WTC11 (cell line): ENCODE measurements at regions not wholly inside any gene's neighbourhood (a gene's known extent, or its start where the extent isn't known, plus 50 kb on each side); places are given as distances from the start of the nearest gene placed in this dataset.

Source experiments
- ATAC-seq: fragments of 200-7000 bp; cut with Tn5 transposase; 2 replicates; pipeline ENCODE4 v1.10.0; 2021; ENCODE audit warnings: mild to moderate bottlenecking, moderate library complexity
- CTCF ChIA-PET: fragments of 300-600 bp; sonication (Branson Sonifier 250); formaldehyde crosslinking; loops from one replicate; lab custom pipeline; 2021; ENCODE audit warnings: antibody characterized with exemption; lab: Charles Lee
- POLR2A ChIA-PET: fragments of 350-600 bp; sonication (Branson Sonifier 250); formaldehyde crosslinking; loops from one replicate; lab custom pipeline; 2021; ENCODE audit warnings: antibody characterized with exemption; lab: Charles Lee
- DNase-seq: peaks from one replicate; pipeline ENCODE4 v3.0.0; 2021; ENCODE audit warnings: low spot score
- H3K27ac Mint-ChIP-seq: 2 replicates; pipeline ENCODE4 v1.8.0; 2021; ENCODE audit warnings: mixed read lengths
- H3K27me3 Mint-ChIP-seq: 2 replicates; pipeline ENCODE4 v1.8.0; 2021; ENCODE audit warnings: low read depth, mild to moderate bottlenecking, moderate library complexity, mixed read lengths
- H3K36me3 Mint-ChIP-seq: 2 replicates; pipeline ENCODE4 v1.8.0; 2021; ENCODE audit warnings: mixed read lengths
- H3K4me1 Mint-ChIP-seq: 2 replicates; pipeline ENCODE4 v1.8.0; 2022; ENCODE audit warnings: mixed read lengths
- H3K4me3 Mint-ChIP-seq: 2 replicates; pipeline ENCODE4 v1.8.0; 2021; ENCODE audit warnings: mild to moderate bottlenecking, moderate library complexity, mixed read lengths
- H3K9me3 Mint-ChIP-seq: 2 replicates; pipeline ENCODE4 v1.8.0; 2021; ENCODE audit warnings: mixed read lengths
- CREB1 ChIP-seq: sonication (generic); formaldehyde crosslinking; IDR thresholded peaks from 2 replicates; pipeline ENCODE4 v1.8.0; 2023; ENCODE audit warnings: mild to moderate bottlenecking, missing genetic modification reagents
- E2F1 ChIP-seq: sonication (generic); formaldehyde crosslinking; IDR thresholded peaks from 2 replicates; pipeline ENCODE4 v1.8.0; 2022; ENCODE audit warnings: mild to moderate bottlenecking, missing genetic modification reagents
- E2F4 ChIP-seq: sonication (generic); formaldehyde crosslinking; IDR thresholded peaks from 2 replicates; pipeline ENCODE4 v1.8.1; 2022; ENCODE audit warnings: low read depth, mild to moderate bottlenecking, moderate library complexity, missing genetic modification reagents, borderline replicate concordance
- ERG ChIP-seq: fragments of 250-450 bp; sonication (Bioruptor Pico); IDR thresholded peaks from 2 replicates; pipeline ENCODE4 v1.8.0; 2021; ENCODE audit warnings: mild to moderate bottlenecking
- GRHL2 ChIP-seq: fragments of 250-450 bp; sonication (Bioruptor Pico); IDR thresholded peaks from 2 replicates; pipeline ENCODE4 v1.8.0; 2022; ENCODE audit warnings: mild to moderate bottlenecking, moderate library complexity; ENCODE audit not compliant: insufficient replicate concordance, severe bottlenecking
- IRF2 ChIP-seq: sonication (generic); formaldehyde crosslinking; IDR thresholded peaks from 2 replicates; pipeline ENCODE4 v1.8.0; 2022; ENCODE audit warnings: low read depth, missing genetic modification reagents, borderline replicate concordance
- NR3C1 ChIP-seq: sonication (generic); formaldehyde crosslinking; conservative IDR thresholded peaks from 2 replicates; pipeline ENCODE4 v1.8.1; 2023; ENCODE audit warnings: low read depth, mild to moderate bottlenecking, missing genetic modification reagents
- SP1 ChIP-seq: sonication (generic); formaldehyde crosslinking; conservative IDR thresholded peaks from 2 replicates; pipeline ENCODE4 v1.8.1; 2022; ENCODE audit warnings: missing genetic modification reagents
- ZBTB21 ChIP-seq: sonication (generic); formaldehyde crosslinking; IDR thresholded peaks from 2 replicates; pipeline ENCODE4 v1.8.1; 2023; ENCODE audit warnings: mild to moderate bottlenecking, missing genetic modification reagents, borderline replicate concordance
- ZNF219 ChIP-seq: sonication (generic); formaldehyde crosslinking; IDR thresholded peaks from 2 replicates; pipeline ENCODE4 v1.8.0; 2023; ENCODE audit warnings: missing genetic modification reagents, mild to moderate bottlenecking, borderline replicate concordance
- ZNF416 ChIP-seq: fragments of 250-450 bp; sonication (Bioruptor Pico); IDR thresholded peaks from 2 replicates; pipeline ENCODE4 v1.9.0; 2021; ENCODE audit warnings: mild to moderate bottlenecking, inconsistent platforms
- ZNF532 ChIP-seq: fragments of 250-450 bp; sonication (Bioruptor Pico); IDR thresholded peaks from 2 replicates; pipeline ENCODE4 v1.9.0; 2021; ENCODE audit warnings: mild to moderate bottlenecking, borderline replicate concordance
- TF ChIP-seq, protein P1 (sequence below): sonication (generic); formaldehyde crosslinking; IDR thresholded peaks from 2 replicates; pipeline ENCODE4 v1.8.1; 2023; ENCODE audit warnings: mild to moderate bottlenecking, missing genetic modification reagents, moderate library complexity
- TF ChIP-seq, protein P2 (sequence below): sonication (generic); formaldehyde crosslinking; IDR thresholded peaks from 2 replicates; pipeline ENCODE4 v1.8.0; 2022; ENCODE audit warnings: mild to moderate bottlenecking, missing genetic modification reagents
- TF ChIP-seq, protein P3 (sequence below): fragments of 250-450 bp; sonication (Bioruptor Pico); IDR thresholded peaks from 2 replicates; pipeline ENCODE4 v1.9.0; 2021; ENCODE audit warnings: moderate library complexity, mild to moderate bottlenecking, inconsistent platforms, borderline replicate concordance

DNA sequence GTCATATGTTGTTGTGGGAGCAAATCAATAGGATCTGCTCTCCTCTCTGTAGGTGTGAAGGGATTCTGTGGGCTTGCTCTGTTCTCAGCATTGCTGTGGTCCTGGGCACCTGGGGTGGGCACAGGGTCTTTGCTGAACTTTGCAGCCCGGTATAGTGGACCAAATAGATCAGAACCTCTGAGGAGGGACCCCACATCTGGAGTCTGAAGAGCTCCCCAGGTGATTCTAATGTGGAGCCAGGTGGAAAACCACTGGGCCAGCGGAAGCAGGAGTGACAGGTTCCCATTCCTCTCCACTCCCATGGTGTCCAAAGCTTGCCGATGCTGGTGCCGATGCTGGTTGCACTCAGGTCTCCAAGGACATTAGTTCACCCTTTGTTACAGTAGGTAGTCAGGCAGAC lies 257.2 kb downstream of the GLRX3 start:
- peaks cover 90% of the 10 kb centered on the region for H3K9me3 Mint-ChIP-seq
- ChIA-PET POLR2A (no interaction called here), CTCF (no interaction called here)
- peaks cover 17% of the 10 kb centered on the region for H3K27me3 Mint-ChIP-seq
- H3K4me1 Mint-ChIP-seq = no peaks in the 10 kb centered on the region
- no peak for TF ChIP-seq NR3C1 (CRISPR knock-in tag)
- H3K36me3 Mint-ChIP-seq = peaks cover 81% of the 10 kb centered on the region
- no peak overlapping the region for H3K27ac Mint-ChIP-seq
- H3K4me3 Mint-ChIP-seq = no peak overlapping the region
- no peak for DNase-seq
- ATAC-seq = no peak

DNA sequence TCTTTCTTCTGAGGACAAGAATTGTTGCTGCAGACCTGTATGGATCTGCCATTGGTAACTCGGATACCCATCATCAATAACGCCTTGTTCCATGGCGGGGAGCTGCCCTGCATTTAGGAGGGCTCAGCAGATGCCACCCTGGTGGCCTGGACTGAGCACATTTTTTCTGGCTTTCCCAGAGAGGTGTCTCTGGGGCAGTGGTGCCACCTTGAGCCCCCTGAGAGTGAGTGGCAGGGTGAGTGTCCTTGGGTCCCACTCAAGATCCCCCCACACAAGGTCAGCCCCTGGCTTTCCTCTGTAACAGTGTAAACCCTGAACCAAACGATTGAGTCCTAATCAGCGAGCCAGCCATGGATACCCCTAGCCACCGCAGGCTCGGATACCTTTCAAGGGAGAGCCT lies 258.6 kb downstream of the GLRX3 start:
- H3K4me3 Mint-ChIP-seq = no peak overlapping the region
- POLR2A ChIA-PET = no interaction called here
- peaks cover 17% of the 10 kb centered on the region for H3K27me3 Mint-ChIP-seq
- no peaks in the 10 kb centered on the region for H3K4me1 Mint-ChIP-seq
- no peak overlapping the region for H3K27ac Mint-ChIP-seq
- peaks cover 87% of the 10 kb centered on the region for H3K36me3 Mint-ChIP-seq
- DNase-seq (no peak), ATAC-seq (no peak)
- TF ChIP-seq, protein P1, sequence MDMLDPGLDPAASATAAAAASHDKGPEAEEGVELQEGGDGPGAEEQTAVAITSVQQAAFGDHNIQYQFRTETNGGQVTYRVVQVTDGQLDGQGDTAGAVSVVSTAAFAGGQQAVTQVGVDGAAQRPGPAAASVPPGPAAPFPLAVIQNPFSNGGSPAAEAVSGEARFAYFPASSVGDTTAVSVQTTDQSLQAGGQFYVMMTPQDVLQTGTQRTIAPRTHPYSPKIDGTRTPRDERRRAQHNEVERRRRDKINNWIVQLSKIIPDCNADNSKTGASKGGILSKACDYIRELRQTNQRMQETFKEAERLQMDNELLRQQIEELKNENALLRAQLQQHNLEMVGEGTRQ (CRISPR knock-in tag) = no peak
- TF ChIP-seq GRHL2 (CRISPR knock-in tag) (no peak), E2F1 (no peak), ZBTB21 (CRISPR knock-in tag) (no peak)
- TF ChIP-seq, protein P2, sequence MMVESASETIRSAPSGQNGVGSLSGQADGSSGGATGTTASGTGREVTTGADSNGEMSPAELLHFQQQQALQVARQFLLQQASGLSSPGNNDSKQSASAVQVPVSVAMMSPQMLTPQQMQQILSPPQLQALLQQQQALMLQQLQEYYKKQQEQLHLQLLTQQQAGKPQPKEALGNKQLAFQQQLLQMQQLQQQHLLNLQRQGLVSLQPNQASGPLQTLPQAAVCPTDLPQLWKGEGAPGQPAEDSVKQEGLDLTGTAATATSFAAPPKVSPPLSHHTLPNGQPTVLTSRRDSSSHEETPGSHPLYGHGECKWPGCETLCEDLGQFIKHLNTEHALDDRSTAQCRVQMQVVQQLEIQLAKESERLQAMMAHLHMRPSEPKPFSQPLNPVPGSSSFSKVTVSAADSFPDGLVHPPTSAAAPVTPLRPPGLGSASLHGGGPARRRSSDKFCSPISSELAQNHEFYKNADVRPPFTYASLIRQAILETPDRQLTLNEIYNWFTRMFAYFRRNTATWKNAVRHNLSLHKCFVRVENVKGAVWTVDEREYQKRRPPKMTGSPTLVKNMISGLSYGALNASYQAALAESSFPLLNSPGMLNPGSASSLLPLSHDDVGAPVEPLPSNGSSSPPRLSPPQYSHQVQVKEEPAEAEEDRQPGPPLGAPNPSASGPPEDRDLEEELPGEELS (CRISPR knock-in tag) = no peak
- CTCF ChIA-PET = no interaction called here
- peaks cover 93% of the 10 kb centered on the region for H3K9me3 Mint-ChIP-seq

- no peak overlapping the region for H3K4me3 Mint-ChIP-seq
- TF ChIP-seq, protein P3, sequence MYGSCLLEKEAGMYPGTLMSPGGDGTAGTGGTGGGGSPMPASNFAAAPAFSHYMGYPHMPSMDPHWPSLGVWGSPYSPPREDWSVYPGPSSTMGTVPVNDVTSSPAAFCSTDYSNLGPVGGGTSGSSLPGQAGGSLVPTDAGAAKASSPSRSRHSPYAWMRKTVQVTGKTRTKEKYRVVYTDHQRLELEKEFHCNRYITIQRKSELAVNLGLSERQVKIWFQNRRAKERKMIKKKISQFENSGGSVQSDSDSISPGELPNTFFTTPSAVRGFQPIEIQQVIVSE = no peak
- TF ChIP-seq ZNF532 (CRISPR knock-in tag) (no peak), IRF2 (no peak), CREB1 (CRISPR knock-in tag) (no peak), ZNF219 (CRISPR knock-in tag) (no peak), ERG (CRISPR knock-in tag) (no peak), SP1 (CRISPR knock-in tag) (no peak), E2F4 (no peak), E2F1 (no peak), ZNF416 (CRISPR knock-in tag) (no peak)
- TF ChIP-seq, all 79 proteins: peak for 0
- ATAC-seq (no peak), DNase-seq (no peak)
- H3K9me3 Mint-ChIP-seq = peaks cover 90% of the 10 kb centered on the region
- POLR2A ChIA-PET = no interaction called here
- H3K27me3 Mint-ChIP-seq = peaks cover 16% of the 10 kb centered on the region
- CTCF ChIA-PET = no interaction called here
- peaks cover 83% of the 10 kb centered on the region for H3K36me3 Mint-ChIP-seq
- no peak overlapping the region for H3K27ac Mint-ChIP-seq
- no peaks in the 10 kb centered on the region for H3K4me1 Mint-ChIP-seq
Observed at GRCh38 chr10:130395248-130395936, 259.2 kb downstream of the GLRX3 start.
